ENCODE measurements at regions not wholly inside any gene's neighbourhood (a gene's known extent, or its start where the extent isn't known, plus 50 kb on each side); places are given as distances from the start of the nearest gene placed in this dataset.

- no peak for DNase-seq (ENCODE audit: low read depth, low spot score)
- Histone ChIP-seq H3K79me2 (ENCODE audit: control insufficient read depth, insufficient read depth, low read length) (no peaks in the 10 kb centered on the region), H3K9me3 (ENCODE audit: control insufficient read depth, low read depth, low read length) (no peaks in the 10 kb centered on the region), H3K9ac (ENCODE audit: control insufficient read depth, extremely low read depth, insufficient read depth, low read length) (no peak overlapping the region), H3K36me3 (ENCODE audit: control insufficient read depth in 2 of 2, extremely low read depth in 1 of 2, insufficient read depth in 2 of 2, low read length in 2 of 2) (no peaks in the 10 kb centered on the region), H3K9me1 (ENCODE audit: control insufficient read depth, extremely low read depth, insufficient read depth, low read length) (no peaks in the 10 kb centered on the region), H3K4me2 (ENCODE audit: control insufficient read depth, extremely low read depth, insufficient read depth, low read depth, low read length) (no peak overlapping the region), H4K20me1 (ENCODE audit: control insufficient read depth, extremely low read depth, insufficient read depth, low read length) (no peaks in the 10 kb centered on the region), H3K4me3 (ENCODE audit: control insufficient read depth in 2 of 3, extremely low read depth in 1 of 3, insufficient read depth in 2 of 3, low read depth in 1 of 3, low read length in 3 of 3) (no peak overlapping the region), H3K27me3 (ENCODE audit: control insufficient read depth, extremely low read depth, insufficient read depth, low read length) (no peaks in the 10 kb centered on the region), H3K4me1 (ENCODE audit: control insufficient read depth, extremely low read depth, insufficient read depth, low read length) (no peaks in the 10 kb centered on the region), H2AFZ (ENCODE audit: control insufficient read depth, low read length) (no peak overlapping the region), H3K27ac (ENCODE audit: control insufficient read depth, insufficient read depth, low read length) (no peak overlapping the region)
- FAIRE-seq = no peak
- TF ChIP-seq EZH2 (IDR thresholded peaks at IDR 0.05; ENCODE audit: low read length) (no peak), CTCF (optimal IDR thresholded peaks at IDR 0.05 in 1 of 3, IDR thresholded peaks at IDR 0.05 in 1 of 3, conservative IDR thresholded peaks at IDR 0.05 in 1 of 3; ENCODE audit: extremely low read depth in 1 of 3, insufficient read depth in 2 of 3, low read length in 3 of 3) (peak in 2 of 3 experiments; percentile 1 to 7)
- dilution Hi-C loops (cut with MboI; ENCODE audit: extremely low pct_ligation_motif_present, low sequenced_read_pairs) = no loop called here
Observed at GRCh38 chrX:16278927-16279326, 111.6 kb downstream of the MAGEB17 start.

GRCh38 chrX:16282209-16282608 is 114.9 kb downstream of the MAGEB17 start:
- Histone ChIP-seq H3K27me3 (ENCODE audit: control insufficient read depth, extremely low read depth, insufficient read depth, low read length) (no peaks in the 10 kb centered on the region), H2AFZ (ENCODE audit: control insufficient read depth, low read length) (no peak overlapping the region), H3K36me3 (ENCODE audit: control insufficient read depth in 2 of 2, extremely low read depth in 1 of 2, insufficient read depth in 2 of 2, low read length in 2 of 2) (no peaks in the 10 kb centered on the region), H3K4me2 (ENCODE audit: control insufficient read depth, extremely low read depth, insufficient read depth, low read depth, low read length) (no peak overlapping the region), H3K79me2 (ENCODE audit: control insufficient read depth, insufficient read depth, low read length) (no peaks in the 10 kb centered on the region), H3K4me3 (ENCODE audit: control insufficient read depth in 2 of 3, extremely low read depth in 1 of 3, insufficient read depth in 2 of 3, low read depth in 1 of 3, low read length in 3 of 3) (no peak overlapping the region), H3K9me3 (ENCODE audit: control insufficient read depth, low read depth, low read length) (no peaks in the 10 kb centered on the region), H3K4me1 (ENCODE audit: control insufficient read depth, extremely low read depth, insufficient read depth, low read length) (no peaks in the 10 kb centered on the region), H3K27ac (ENCODE audit: control insufficient read depth, insufficient read depth, low read length) (no peak overlapping the region), H3K9me1 (ENCODE audit: control insufficient read depth, extremely low read depth, insufficient read depth, low read length) (no peaks in the 10 kb centered on the region), H4K20me1 (ENCODE audit: control insufficient read depth, extremely low read depth, insufficient read depth, low read length) (no peaks in the 10 kb centered on the region), H3K9ac (ENCODE audit: control insufficient read depth, extremely low read depth, insufficient read depth, low read length) (no peak overlapping the region)
- no peak for DNase-seq (ENCODE audit: low read depth, low spot score)
- TF ChIP-seq CTCF (optimal IDR thresholded peaks at IDR 0.05 in 1 of 3, IDR thresholded peaks at IDR 0.05 in 1 of 3, conservative IDR thresholded peaks at IDR 0.05 in 1 of 3; ENCODE audit: extremely low read depth in 1 of 3, insufficient read depth in 2 of 3, low read length in 3 of 3) = peak in 1 of 3 experiments; percentile 2
- no peak for TF ChIP-seq EZH2 (IDR thresholded peaks at IDR 0.05; ENCODE audit: low read length)
- dilution Hi-C loops (cut with MboI; ENCODE audit: extremely low pct_ligation_motif_present, low sequenced_read_pairs) = no loop called here
- FAIRE-seq = no peak

Measured in keratinocyte (primary cell).